Adrenal gland (tissue), 9 donors: ENCODE measurements at regions not wholly inside any gene's neighbourhood (a gene's known extent, or its start where the extent isn't known, plus 50 kb on each side); places are given as distances from the start of the nearest gene placed in this dataset.

Experiments used
- DNase-seq, 7 donors: peaks; one replicate each; pipeline ENCODE4 v3.0.0-alpha.2; 2019 to 2020
- H3K27ac ChIP-seq, 5 donors: fragments of 200-600 bp; sonication (generic) in 4 of 5; 1 replicate in 3 of 5; 2 replicates in 2 of 5; pipeline versions ENCODE4 v1.5.1 to v1.8.0; 2016 to 2020; ENCODE audit warnings: mild to moderate bottlenecking in 1 of 5
- H3K27me3 ChIP-seq: fragments of 200-600 bp; 2 replicates; pipeline ENCODE4 v1.8.0; 2021
- H3K36me3 ChIP-seq, 2 donors: fragments of 200-600 bp; replicated peaks in 1 of 2; 1 replicate in 1 of 2; 2 replicates in 1 of 2; pipeline versions ENCODE4 v1.5.1 to v1.8.0; 2018 to 2022
- H3K4me1 ChIP-seq, 2 donors: fragments of 200-600 bp; replicated peaks in 1 of 2; 1 replicate in 1 of 2; 2 replicates in 1 of 2; pipeline versions ENCODE4 v1.5.1 to v1.8.0; 2018 to 2021
- H3K4me3 ChIP-seq, 4 donors: fragments of 200-600 bp; sonication (generic) in 3 of 4; one replicate each; pipeline ENCODE4 v1.5.1; 2016 to 2018
- H3K9me3 ChIP-seq, 3 donors: fragments of 200-600 bp; sonication (generic) in 1 of 3; replicated peaks in 1 of 3; 1 replicate in 2 of 3; 2 replicates in 1 of 3; pipeline versions ENCODE4 v1.5.1 to v1.8.0; 2016 to 2021
- CTCF ChIP-seq, 6 experiments: fragments of 450-650 bp in 4 of 6; fragments of 200-600 bp in 2 of 6; sonication (generic) in 1 of 6; IDR thresholded peaks; 1 replicate in 5 of 6; 2 replicates in 1 of 6; pipeline versions ENCODE4 v1.5.1 to v1.8.0; 2016 to 2021; ENCODE audit warnings: antibody characterized with exemption in 6 of 6, mild to moderate bottlenecking in 2 of 6, moderate library complexity in 1 of 6
- POLR2A ChIP-seq, 2 donors: fragments of 450-650 bp; IDR thresholded peaks; one replicate each; pipeline ENCODE4 v1.6.1; 2017; ENCODE audit warnings: antibody characterized with exemption in 2 of 2, mild to moderate bottlenecking in 2 of 2, moderate library complexity in 1 of 2
- WGBS, 4 donors: extraction: QIAGEN DNeasy Blood & Tissue Kit in 2 of 4; methylation state at CpG; one replicate each; pipeline versions ENCODE4 v1.1.5 to v1.1.7; 2013 to 2017; 5-methylcytosine and 5-hydroxymethylcytosine counted together
- intact Hi-C, 2 donors: fragments of 100-400 bp; cut with DNase I; formaldehyde crosslinking; loops; one replicate each; pipeline versions ENCODE4 v1.14.1 to v1.15.0; 2022 to 2023
- donor health status: healthy with polysubstance abuse.
- donor health status: Bipolar disorder and iron deficiency.
- donor health status: DM: yes; HTN: yes; CAD: no.
- donor health status: DM: no; HTN: no; CAD: no.
- donor health status: DM: no; HTN: no; CAD: no.

GRCh38 chr6:48212501-48212900 lies 101.5 kb upstream of the PTCHD4 start:
- intact Hi-C loops: no loop called here
- no peak for TF ChIP-seq POLR2A (IDR thresholded peaks at IDR 0.05)
- TF ChIP-seq CTCF (IDR thresholded peaks at IDR 0.05): no peak
- no peak for DNase-seq
- WGBS, 4 donors: 27 to 33% (median 28%) methylated on average over 3 of the region's 3 CpGs
- Histone ChIP-seq H3K27me3 (no peaks in the 10 kb centered on the region), H3K27ac (no peak overlapping the region), H3K4me1 (no peaks in the 10 kb centered on the region), H3K9me3 (no peaks in the 10 kb centered on the region), H3K36me3 (no peaks in the 10 kb centered on the region), H3K4me3 (no peak overlapping the region)

- Histone ChIP-seq H3K27ac (no peak overlapping the region), H3K9me3 (no peaks in the 10 kb centered on the region), H3K4me3 (no peak overlapping the region), H3K4me1 (no peaks in the 10 kb centered on the region), H3K27me3 (no peaks in the 10 kb centered on the region), H3K36me3 (no peaks in the 10 kb centered on the region)
- DNase-seq: no peak
- TF ChIP-seq POLR2A (IDR thresholded peaks at IDR 0.05): no peak
- TF ChIP-seq CTCF (IDR thresholded peaks at IDR 0.05): no peak
- intact Hi-C loops: no loop called here
- WGBS, 4 donors: 85 to 95% (median 91%) methylated on average over 1 of the region's 1 CpG
Measured at GRCh38 chr6:48206091-48206490, 95.1 kb upstream of the PTCHD4 start.

GRCh38 chr6:48200869-48201390 lies 89.9 kb upstream of the PTCHD4 start:
- Histone ChIP-seq H3K4me1 (no peaks in the 10 kb centered on the region), H3K9me3 (no peaks in the 10 kb centered on the region), H3K36me3 (no peaks in the 10 kb centered on the region), H3K27me3 (no peaks in the 10 kb centered on the region), H3K4me3 (no peak overlapping the region), H3K27ac (no peak overlapping the region)
- DNase-seq: no peak
- WGBS, 4 donors: 77 to 88% (median 81%) methylated on average over 3 of the region's 3 CpGs
- intact Hi-C loops: no loop called here
- TF ChIP-seq CTCF (IDR thresholded peaks at IDR 0.05) (no peak), POLR2A (IDR thresholded peaks at IDR 0.05) (no peak)

GRCh38 chr6:48199499-48199898 lies 88.5 kb upstream of the PTCHD4 start:
- DNase-seq: no peak
- TF ChIP-seq CTCF (IDR thresholded peaks at IDR 0.05) (no peak), POLR2A (IDR thresholded peaks at IDR 0.05) (no peak)
- WGBS, 4 donors: 75 to 90% (median 77%) methylated on average over 2 of the region's 2 CpGs
- Histone ChIP-seq H3K4me3 (no peak overlapping the region), H3K27ac (no peak overlapping the region), H3K4me1 (no peaks in the 10 kb centered on the region), H3K27me3 (no peaks in the 10 kb centered on the region), H3K9me3 (no peaks in the 10 kb centered on the region), H3K36me3 (no peaks in the 10 kb centered on the region)
- intact Hi-C loops: no loop called here
